Stimulated activated CD8-positive, alpha-beta memory T cell treated with anti-CD3 and anti-CD28 coated beads, Interleukin-12 subunit alpha, Interleukin-12 subunit beta, amount 100 ng/mL, for 24 hours (primary cell): ENCODE measurements at regions not wholly inside any gene's neighbourhood (a gene's known extent, or its start where the extent isn't known, plus 50 kb on each side); places are given as distances from the start of the nearest gene placed in this dataset.

ENCODE experiments used
- DNase-seq: peaks from one replicate; pipeline ENCODE4 v3.0.0-alpha.2; 2020; ENCODE audit errors: extremely low read depth

DNA sequence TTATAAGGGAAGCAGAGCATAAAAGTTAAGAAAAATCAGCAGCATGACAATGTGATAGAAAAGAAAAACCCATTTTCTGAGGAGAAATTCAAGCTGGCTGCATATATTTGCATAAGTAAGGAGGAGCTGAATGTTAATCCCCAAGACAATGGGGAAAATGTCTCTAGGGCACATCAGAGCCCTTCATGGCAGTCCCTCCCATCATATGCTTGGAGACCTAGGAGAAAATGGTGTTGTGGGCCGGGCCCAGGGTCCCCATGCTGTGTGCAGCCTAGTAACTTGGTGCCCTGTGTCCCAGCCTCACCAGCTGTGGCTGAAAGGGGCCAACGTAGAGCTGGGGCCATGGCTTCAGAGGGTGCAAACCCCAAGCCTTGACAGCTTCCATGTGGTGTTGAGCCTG is 100.6 kb upstream of the PLPPR4 start:
- DNase-seq, result no peak

DNA sequence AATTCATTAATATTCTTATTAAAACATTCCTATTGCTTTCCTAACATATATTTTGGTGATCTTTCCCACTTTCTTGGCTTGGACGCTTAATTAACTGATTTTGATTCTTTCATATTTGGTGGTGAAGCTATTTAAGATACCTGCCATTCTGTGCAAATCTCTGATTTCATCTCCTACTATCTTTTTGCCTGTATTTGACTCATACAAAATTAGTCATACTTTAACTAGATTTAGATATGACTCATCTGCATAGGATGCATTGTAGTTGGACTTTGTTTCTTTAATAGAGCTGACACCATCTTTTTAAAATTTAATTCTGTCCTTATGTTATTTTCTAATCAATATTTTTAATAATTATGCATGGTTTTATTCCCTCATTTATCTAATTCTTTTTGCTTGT is 93.8 kb upstream of the PLPPR4 start:
- no peak for DNase-seq

DNA sequence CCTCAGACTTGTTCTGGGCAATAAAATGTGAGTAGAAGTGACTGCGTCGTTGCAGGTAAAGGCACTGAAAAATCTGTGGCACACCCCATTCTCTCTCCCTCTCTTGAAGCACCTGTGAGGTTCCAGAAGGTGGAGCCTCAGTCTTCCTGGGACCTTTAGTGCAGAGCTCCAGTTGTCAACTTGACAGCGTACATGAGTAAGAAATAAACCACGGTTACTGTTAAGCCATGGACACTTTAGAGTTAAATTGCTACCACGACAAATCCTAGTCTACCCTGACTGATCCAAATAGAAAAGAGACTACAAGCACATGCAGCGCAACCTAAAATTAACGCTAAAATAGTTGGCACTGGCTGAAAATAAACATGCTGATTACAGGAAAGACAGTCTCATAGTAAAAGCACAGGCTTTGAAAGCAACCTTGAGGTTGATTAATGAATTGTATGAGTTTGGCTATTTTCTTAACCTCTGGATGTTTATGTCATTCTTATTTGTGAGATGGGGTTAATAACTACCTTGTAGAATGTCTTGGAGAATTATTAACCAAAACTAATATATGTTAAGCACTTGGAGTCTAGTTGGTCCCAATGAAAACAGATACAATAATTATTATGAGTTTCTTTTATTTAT is 93.0 kb upstream of the PLPPR4 start:
- no peak for DNase-seq

DNA sequence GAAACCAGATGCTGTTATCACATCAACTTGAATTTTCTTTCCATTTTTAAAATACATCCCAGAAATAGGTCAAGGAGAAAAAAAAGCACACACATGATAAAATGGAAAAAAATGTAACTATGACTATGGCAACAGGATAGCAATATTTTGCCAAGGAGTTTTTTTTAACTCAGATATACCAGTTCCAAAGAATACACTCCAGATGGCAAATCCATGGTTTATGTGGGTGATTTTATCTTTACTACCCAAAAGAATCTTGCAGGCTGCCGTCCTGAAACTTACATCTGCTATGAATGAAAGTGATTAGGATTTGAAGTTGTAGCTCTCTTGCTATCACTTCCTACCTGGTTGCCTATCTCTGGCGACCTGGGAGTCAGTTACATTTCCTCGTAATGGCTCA is 91.0 kb upstream of the PLPPR4 start:
- no peak for DNase-seq

DNA sequence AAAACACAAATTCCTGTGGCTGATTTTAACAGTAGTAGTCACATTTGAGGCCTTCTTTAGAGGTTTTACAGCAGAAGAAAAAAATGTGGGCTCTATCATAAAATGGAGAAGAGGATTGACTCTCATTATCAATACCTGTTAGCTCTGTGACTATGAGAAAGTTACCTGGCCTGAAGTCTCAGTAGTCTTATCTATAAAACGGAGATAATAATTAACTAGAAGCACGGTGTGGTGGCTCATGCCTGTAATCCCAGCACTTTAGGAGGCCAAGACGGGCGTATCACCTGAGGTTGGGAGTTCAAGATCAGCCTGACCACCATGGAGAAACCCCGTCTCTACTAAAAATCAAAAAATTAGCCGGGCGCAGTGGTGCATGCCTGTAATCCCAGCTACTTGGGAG is 90.4 kb upstream of the PLPPR4 start:
- DNase-seq, result no peak

DNA sequence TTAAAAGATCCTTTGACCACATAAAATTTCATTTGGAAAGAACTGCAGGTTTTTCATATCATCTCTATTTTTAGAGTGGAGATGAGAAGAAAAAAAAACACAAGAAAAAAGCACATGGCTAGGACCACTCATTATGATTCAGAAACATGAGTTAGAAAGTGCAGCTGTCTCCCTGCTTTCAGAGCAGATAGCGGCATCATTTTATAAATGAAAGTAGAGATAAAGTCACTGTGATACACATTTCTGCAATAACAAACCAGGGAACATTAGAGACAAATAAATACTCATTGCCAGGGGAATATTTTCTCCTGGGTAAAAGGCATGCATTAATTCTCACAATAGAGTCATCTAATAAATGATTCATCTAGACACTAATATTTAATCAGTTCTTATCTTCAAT is 87.5 kb upstream of the PLPPR4 start:
- no peak for DNase-seq

DNA sequence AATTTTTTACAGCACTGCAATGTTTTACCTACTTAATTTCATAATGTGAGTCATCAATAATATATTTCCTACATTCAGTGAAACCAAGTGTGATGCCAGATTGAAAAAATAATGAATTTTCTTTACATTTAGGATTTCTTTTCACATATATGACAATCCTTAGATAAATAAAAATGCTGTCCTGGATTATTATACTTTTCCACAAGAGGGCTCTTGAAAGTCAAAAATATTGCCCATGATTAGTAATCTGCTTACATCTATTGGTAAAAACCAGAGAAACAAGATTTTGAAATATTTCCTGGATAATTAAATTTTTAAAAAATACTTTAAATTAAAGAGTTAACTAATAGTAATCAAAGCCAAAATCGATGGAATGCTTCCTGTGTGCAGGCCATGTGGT is 86.8 kb upstream of the PLPPR4 start:
- DNase-seq, result no peak

DNA sequence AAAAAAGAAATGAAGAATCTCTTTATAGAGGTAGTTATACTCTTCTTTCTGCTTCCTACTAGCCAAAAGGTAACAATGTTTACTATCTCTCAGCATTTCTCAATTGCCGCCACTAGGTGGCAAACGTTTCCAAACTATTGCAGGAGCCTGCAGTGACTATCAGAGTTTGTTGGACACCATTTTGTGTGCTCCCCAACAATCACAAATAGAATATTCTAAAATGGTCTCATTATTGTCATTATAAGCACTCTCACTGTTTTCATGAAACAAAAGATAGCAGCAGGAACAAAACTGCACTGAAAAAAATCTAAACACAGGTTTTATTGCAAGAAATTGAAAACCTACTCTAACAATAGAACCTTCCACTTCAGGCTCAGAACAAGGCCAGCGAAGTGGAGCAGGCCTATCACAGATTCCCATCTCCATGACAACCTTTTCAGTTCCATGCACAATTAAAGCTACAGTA is 83.9 kb upstream of the PLPPR4 start:
- DNase-seq, result peak; percentile 9

DNA sequence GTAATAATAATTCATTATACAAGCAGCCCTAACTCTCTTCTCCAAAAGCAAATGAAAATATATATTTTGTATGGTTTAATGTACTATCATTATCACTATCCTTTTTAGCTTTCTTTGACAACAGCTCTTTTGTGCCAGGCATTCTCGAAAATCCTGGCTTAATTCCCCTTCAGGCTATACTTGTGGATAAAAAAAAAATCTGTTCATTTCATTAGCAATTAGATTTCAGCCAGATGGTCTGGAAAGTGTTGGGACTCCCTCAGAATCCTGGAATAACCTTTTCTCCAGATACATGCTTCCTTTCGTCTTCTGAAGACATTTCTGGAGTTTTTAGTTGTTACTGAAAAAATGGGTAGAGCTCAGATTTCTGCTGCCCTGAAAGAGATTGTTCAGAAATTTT is 83.4 kb upstream of the PLPPR4 start:
- no peak for DNase-seq

DNA sequence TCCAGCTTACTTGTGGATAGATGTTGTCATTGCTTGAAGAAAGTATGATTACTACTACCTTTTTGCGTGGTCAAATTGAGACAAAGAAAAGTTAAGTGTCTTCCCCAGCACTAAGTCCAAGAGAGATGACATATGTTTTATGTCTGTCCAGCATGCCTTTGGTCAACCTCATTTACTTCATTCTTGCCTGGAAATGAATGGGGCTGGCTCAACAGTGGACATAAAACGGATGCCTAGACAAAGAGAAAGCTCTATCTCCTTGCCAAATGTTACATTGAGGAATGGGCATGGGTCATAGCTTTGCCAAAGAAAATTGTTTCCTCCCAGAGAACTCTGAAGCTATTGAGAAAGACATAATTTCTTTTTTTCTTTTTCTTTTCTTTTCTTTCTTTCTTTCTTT is 82.4 kb upstream of the PLPPR4 start:
- no peak for DNase-seq

DNA sequence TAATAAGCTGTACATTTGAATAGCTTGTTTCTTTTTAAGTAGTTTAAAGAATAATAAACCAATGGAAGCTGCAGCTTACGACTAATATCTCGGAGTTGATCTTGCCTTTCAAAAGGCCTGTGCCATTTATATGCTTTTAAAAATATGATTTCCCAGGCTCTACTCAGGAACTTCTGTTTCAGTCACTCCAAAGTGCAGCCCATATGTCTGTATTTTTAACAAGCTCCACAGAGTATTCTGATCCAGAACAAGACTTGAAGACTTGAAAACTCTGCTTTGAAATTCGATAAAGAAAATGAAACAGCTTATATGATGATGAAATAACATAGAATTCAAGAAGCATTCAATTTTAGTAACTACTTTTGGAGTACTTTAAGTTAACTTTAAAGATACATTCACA is 79.1 kb upstream of the PLPPR4 start:
- DNase-seq, result no peak

DNA sequence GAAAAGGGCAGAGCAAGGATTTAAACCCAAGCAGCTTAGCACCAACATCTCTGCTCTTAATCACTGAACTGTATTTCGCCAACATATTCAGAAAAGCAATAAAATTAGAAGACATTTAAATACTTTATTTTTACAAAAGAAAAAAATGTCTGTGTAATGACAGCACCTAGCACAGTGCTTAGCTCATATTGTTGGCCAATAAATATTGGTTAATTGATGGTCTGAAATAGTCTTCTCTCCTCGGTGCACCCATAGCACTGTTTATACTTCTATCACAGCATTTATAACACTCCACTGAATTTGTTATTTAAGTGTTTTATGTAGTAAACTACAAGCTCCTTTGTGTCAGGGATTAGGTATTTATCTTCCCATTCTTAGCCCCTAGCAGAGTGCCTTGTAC is 70.9 kb upstream of the PLPPR4 start:
- DNase-seq, result no peak

DNA sequence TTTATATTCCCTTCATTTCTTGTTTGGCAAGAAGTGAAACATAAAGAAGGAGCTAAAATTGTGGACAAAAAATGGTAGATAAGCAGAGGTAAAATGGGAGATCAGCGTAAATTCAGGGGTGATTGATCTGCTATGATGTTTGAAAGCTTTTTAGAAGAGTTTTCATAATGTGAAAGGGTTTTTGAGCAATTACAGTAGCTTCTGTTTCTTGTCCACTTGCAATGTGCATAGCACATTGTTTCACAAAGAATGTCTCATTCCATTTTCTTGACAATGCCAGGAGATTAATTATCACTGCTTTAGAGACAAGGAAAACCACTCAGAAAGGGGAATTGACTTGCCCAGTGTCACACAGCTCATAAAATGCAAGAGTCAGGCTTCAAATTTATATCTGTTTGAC is 65.9 kb upstream of the PLPPR4 start:
- DNase-seq, result no peak

DNA sequence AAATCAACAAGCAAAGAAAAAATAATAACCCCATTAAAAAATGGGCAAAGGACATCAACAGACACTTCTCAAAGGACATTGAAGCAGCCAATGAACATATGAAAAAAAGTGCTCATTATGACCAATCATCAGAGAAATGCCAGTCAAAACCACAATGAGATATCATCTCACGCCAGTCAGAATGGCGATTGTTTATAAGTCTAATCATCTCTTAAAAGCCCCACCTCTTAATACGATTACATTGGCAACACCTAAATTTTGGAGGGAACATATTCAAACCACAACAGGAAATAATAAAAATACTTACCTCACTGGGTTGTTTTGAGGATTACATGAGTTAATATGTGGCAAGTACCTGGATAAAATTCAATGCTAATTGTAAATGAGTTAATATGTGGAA is 57.1 kb upstream of the PLPPR4 start:
- DNase-seq, result no peak
